MCF 10A (cell line): ENCODE measurements at regions not wholly inside any gene's neighbourhood (a gene's known extent, or its start where the extent isn't known, plus 50 kb on each side); places are given as distances from the start of the nearest gene placed in this dataset.

ENCODE experiments used
- BruUV-seq: library from RNA; stranded (reverse); fragments of 400-500 nt; replicated peaks from 2 replicates; lab custom pipeline; 2021; lab: Mats Ljungman, UMichigan
- CTCF ChIA-PET: fragments of 300-600 bp; sonication (Branson Sonifier 250); formaldehyde crosslinking; extraction: SDS; loops from one replicate; lab custom pipeline; 2021; ENCODE audit warnings: antibody characterized with exemption, inconsistent platforms; lab: Yijun Ruan, JAX
- POLR2A ChIA-PET: fragments of 300-600, 350-650 bp; sonication (Branson Sonifier 250); formaldehyde crosslinking; extraction: SDS; loops from one replicate; lab custom pipeline; 2020; ENCODE audit warnings: antibody characterized with exemption, inconsistent platforms; lab: Yijun Ruan, JAX
- DNase-seq: peaks from one replicate; pipeline ENCODE4 v3.0.0-alpha.2; 2018; ENCODE audit not compliant: unreplicated experiment
- H3K27ac Mint-ChIP-seq: one replicate; pipeline ENCODE4 v1.8.0; 2022; ENCODE audit warnings: mild to moderate bottlenecking, low read depth, mixed read lengths; ENCODE audit not compliant: unreplicated experiment
- H3K27me3 Mint-ChIP-seq: one replicate; pipeline ENCODE4 v1.8.0; 2022; ENCODE audit warnings: mixed read lengths; ENCODE audit not compliant: insufficient read depth, unreplicated experiment
- H3K36me3 Mint-ChIP-seq: one replicate; pipeline ENCODE4 v1.8.0; 2022; ENCODE audit warnings: mild to moderate bottlenecking, moderate library complexity, mixed read lengths; ENCODE audit not compliant: insufficient read depth, unreplicated experiment
- H3K4me1 Mint-ChIP-seq: one replicate; pipeline ENCODE4 v1.8.0; 2022; ENCODE audit warnings: mixed read lengths; ENCODE audit not compliant: insufficient read depth, unreplicated experiment
- H3K4me3 Mint-ChIP-seq: one replicate; pipeline ENCODE4 v1.8.0; 2022; ENCODE audit warnings: mild to moderate bottlenecking, moderate library complexity, mixed read lengths; ENCODE audit not compliant: unreplicated experiment
- H3K9me3 Mint-ChIP-seq: one replicate; pipeline ENCODE4 v1.8.0; 2022; ENCODE audit warnings: mixed read lengths; ENCODE audit not compliant: unreplicated experiment
- CTCF ChIP-seq: fragments of 200-600 bp; IDR thresholded peaks from one replicate; pipeline ENCODE4 v1.8.0; 2022; ENCODE audit warnings: antibody characterized with exemption, mild to moderate bottlenecking; ENCODE audit not compliant: unreplicated experiment
- intact Hi-C: fragments of 100-400 bp; cut with micrococcal nuclease; formaldehyde crosslinking; loops from 2 replicates; pipeline ENCODE4 v1.14.1; 2022

GRCh38 chr16:6828690-6829089 is 504.0 kb upstream of the RBFOX1 start:
- CTCF ChIA-PET: no interaction called here
- no peak for DNase-seq
- Mint-ChIP-seq H3K27me3 (no peaks in the 10 kb centered on the region), H3K27ac (no peak overlapping the region), H3K36me3 (no peaks in the 10 kb centered on the region), H3K9me3 (peaks cover 53% of the 10 kb centered on the region), H3K4me1 (no peaks in the 10 kb centered on the region), H3K4me3 (no peak overlapping the region)
- TF ChIP-seq CTCF: no peak
- POLR2A ChIA-PET: no interaction called here
- intact Hi-C loops: no loop called here
- BruUV-seq: no TSS peak

- Mint-ChIP-seq H3K4me1 (no peaks in the 10 kb centered on the region), H3K27me3 (no peaks in the 10 kb centered on the region), H3K4me3 (no peak overlapping the region), H3K36me3 (no peaks in the 10 kb centered on the region), H3K27ac (no peak overlapping the region), H3K9me3 (peaks cover 46% of the 10 kb centered on the region)
- DNase-seq: no peak
- intact Hi-C loops: no loop called here
- CTCF ChIA-PET: no interaction called here
- POLR2A ChIA-PET: no interaction called here
- BruUV-seq: no TSS peak
- no peak for TF ChIP-seq CTCF
These were observed 504.7 kb upstream of the RBFOX1 start for GRCh38 chr16:6827931-6828330.

- no peaks in the 10 kb centered on the region for H3K36me3 Mint-ChIP-seq
- no peak for DNase-seq
- CTCF ChIA-PET: no interaction called here
- peaks cover 39% of the 10 kb centered on the region for H3K9me3 Mint-ChIP-seq
- H3K27me3 Mint-ChIP-seq: no peaks in the 10 kb centered on the region
- intact Hi-C loops: no loop called here
- no TSS peak for BruUV-seq
- no peak for TF ChIP-seq CTCF
- POLR2A ChIA-PET: no interaction called here
- H3K4me1 Mint-ChIP-seq: no peaks in the 10 kb centered on the region
- H3K4me3 Mint-ChIP-seq: no peak overlapping the region
- H3K27ac Mint-ChIP-seq: no peak overlapping the region
These were observed 505.4 kb upstream of the RBFOX1 start for GRCh38 chr16:6827267-6827666.

GRCh38 chr16:6822041-6822440 is 510.6 kb upstream of the RBFOX1 start:
- no peaks in the 10 kb centered on the region for H3K27me3 Mint-ChIP-seq
- H3K36me3 Mint-ChIP-seq: no peaks in the 10 kb centered on the region
- no TSS peak for BruUV-seq
- no peak overlapping the region for H3K27ac Mint-ChIP-seq
- no peak for TF ChIP-seq CTCF
- no peak overlapping the region for H3K4me3 Mint-ChIP-seq
- no peak for DNase-seq
- H3K4me1 Mint-ChIP-seq: no peaks in the 10 kb centered on the region
- POLR2A ChIA-PET: no interaction called here
- intact Hi-C loops: no loop called here
- peaks cover 46% of the 10 kb centered on the region for H3K9me3 Mint-ChIP-seq
- CTCF ChIA-PET: no interaction called here
